ENCODE measurements at regions not wholly inside any gene's neighbourhood (a gene's known extent, or its start where the extent isn't known, plus 50 kb on each side); places are given as distances from the start of the nearest gene placed in this dataset.
A peak's percentile ranks its signal among the peaks of the same experiment; 100 is the strongest.

- H3K79me1 ChIP-seq (ENCODE audit: insufficient read depth, low read depth, low read length, poor library complexity, severe bottlenecking) = no peaks in the 10 kb centered on the region
- no peak overlapping the region for H2BK15ac ChIP-seq (ENCODE audit: low read depth, low read length)
- Mint-ChIP-seq H3K9me3 (peaks cover 0 to 1% of the 10 kb centered on the region in 2 experiments; a peak in 1 of 5 replicates), H3K4me1 (no peaks in the 10 kb centered on the region), H3K4me3 (no peak overlapping the region), H3K27me3 (ENCODE audit: low read depth) (no peaks in the 10 kb centered on the region), H3K27ac (0 out of 7 replicates have a peak overlapping the region, but pooled peaks of 1 of the 3 experiments have one; percentile 3), H3K36me3 (ENCODE audit: insufficient read depth in 1 of 3, low read depth in 3 of 3) (no peaks in the 10 kb centered on the region; a peak in 1 of 7 replicates)
- H3K9ac ChIP-seq (ENCODE audit: extremely low read depth, insufficient read length, low read length) = no peak overlapping the region
- no peak overlapping the region for H4K91ac ChIP-seq (ENCODE audit: insufficient read length, low read depth, low read length)
- WGBS (ENCODE audit: extremely low coverage, insufficient read length, low lambda C conversion rate) = no CpG with 5 or more reads among the region's 2 CpGs
- no peaks in the 10 kb centered on the region for H4K20me1 ChIP-seq (ENCODE audit: control insufficient read depth, insufficient read depth, insufficient read length)
- H3K27ac ChIP-seq (ENCODE audit: insufficient read length, low read depth, low read length) = no peak overlapping the region
- H2AK5ac ChIP-seq (ENCODE audit: insufficient read length, low read length) = no peak overlapping the region
- H3K27me3 ChIP-seq (ENCODE audit: insufficient read depth, low read length) = no peaks in the 10 kb centered on the region
- H3K4me1 ChIP-seq (ENCODE audit: insufficient read depth, low read length) = no peaks in the 10 kb centered on the region
- no peak overlapping the region for H3K18ac ChIP-seq (ENCODE audit: insufficient read length, low read depth, low read length)
- H3T11ph ChIP-seq (ENCODE audit: low read length) = no peak overlapping the region
- no peak overlapping the region for H2BK12ac ChIP-seq (ENCODE audit: insufficient read length, low read depth, low read length)
- no peak overlapping the region for H4K8ac ChIP-seq (replicated peaks; ENCODE audit: insufficient read length, low read depth, low read length)
- no peak overlapping the region for H3K4me2 ChIP-seq (ENCODE audit: insufficient read depth, insufficient read length, low read length)
- TF ChIP-seq CTCF (conservative IDR thresholded peaks at IDR 0.05) = no peak
- H3K9me3 ChIP-seq (ENCODE audit: control insufficient read depth, low read depth, low read length) = no peaks in the 10 kb centered on the region
- H3K14ac ChIP-seq (ENCODE audit: insufficient read depth, low read length) = no peak overlapping the region
- H3K56ac ChIP-seq (ENCODE audit: insufficient read length, low read depth, low read length) = no peak overlapping the region
- H3K23me2 ChIP-seq (ENCODE audit: insufficient read length, low read depth, low read length, poor library complexity, severe bottlenecking) = no peaks in the 10 kb centered on the region
- H3K23ac ChIP-seq (ENCODE audit: insufficient read length, low read depth, low read length) = no peak overlapping the region
- H2BK5ac ChIP-seq (ENCODE audit: insufficient read length, low read length) = no peak overlapping the region
- H2BK120ac ChIP-seq (ENCODE audit: low read depth, low read length, poor library complexity, severe bottlenecking) = no peak overlapping the region
- H3K79me2 ChIP-seq (ENCODE audit: insufficient read depth, low read length) = no peaks in the 10 kb centered on the region
- no peak overlapping the region for H2BK20ac ChIP-seq (ENCODE audit: low read depth, low read length, poor library complexity, severe bottlenecking)
- H3K4ac ChIP-seq (ENCODE audit: low read depth, low read length) = no peak overlapping the region
- no peak overlapping the region for H2AFZ ChIP-seq (ENCODE audit: low read length)
- DNase-seq = no peak
- H4K5ac ChIP-seq (ENCODE audit: insufficient read length, low read depth, low read length) = no peak overlapping the region
Measured at GRCh38 chr6:91600561-91600960, 1013.7 kb upstream of the MAP3K7 start.

Data from H9 (cell line).